Panc1 (cell line): ENCODE measurements at regions not wholly inside any gene's neighbourhood (a gene's known extent, or its start where the extent isn't known, plus 50 kb on each side); places are given as distances from the start of the nearest gene placed in this dataset.

Experiments
- ATAC-seq: fragments of 200-7000 bp; cut with Tn5 transposase; 2 replicates; pipeline ENCODE4 v1.9.1; 2020; ENCODE audit warnings: mild to moderate bottlenecking, moderate library complexity
- BruUV-seq: library from RNA; stranded (reverse); fragments of 400-500 nt; replicated peaks from 2 replicates; lab custom pipeline; 2021; lab: Mats Ljungman, UMichigan
- CTCF ChIA-PET: fragments of 300-600 bp; sonication (Branson Sonifier 250); formaldehyde crosslinking; loops from one replicate; lab custom pipeline; 2022; ENCODE audit warnings: antibody characterized with exemption; lab: Charles Lee
- POLR2A ChIA-PET: fragments of 300-600 bp; sonication (Branson Sonifier 250); formaldehyde crosslinking; loops from one replicate; lab custom pipeline; 2022; ENCODE audit warnings: antibody characterized with exemption; lab: Charles Lee
- DNase-seq: peaks from one replicate; pipeline ENCODE4 v3.0.0-alpha.2; 2010; ENCODE audit warnings: low read depth, low spot score
- H3K27ac ChIP-seq: 2 replicates; pipeline ENCODE4 v1.5.1; 2011; ENCODE audit warnings: mild to moderate bottlenecking, low read length, inconsistent platforms
- H3K27me3 ChIP-seq: fragments of 200-500 bp; sonication (Bioruptor generic); 2 replicates; pipeline ENCODE4 v1.6.0; 2014; ENCODE audit warnings: low read length, inconsistent platforms; ENCODE audit not compliant: control insufficient read depth, insufficient read depth
- H3K36me3 ChIP-seq: fragments of 200-500 bp; sonication (Bioruptor generic); 2 replicates; pipeline ENCODE4 v1.5.1; 2014; ENCODE audit warnings: inconsistent platforms, mild to moderate bottlenecking, low read length, moderate library complexity; ENCODE audit not compliant: control insufficient read depth, insufficient read depth
- H3K4me1 ChIP-seq: 2 replicates; pipeline ENCODE4 v1.5.1; 2011; ENCODE audit warnings: inconsistent platforms, mild to moderate bottlenecking, low read length, moderate library complexity; ENCODE audit not compliant: control insufficient read depth, insufficient read depth
- H3K4me3 ChIP-seq, 2 experiments: 2 replicates each; pipeline ENCODE4 v1.5.1; 2011 to 2012; ENCODE audit warnings: low read depth in 2 of 2, low read length in 2 of 2, mild to moderate bottlenecking in 2 of 2, inconsistent platforms in 1 of 2, moderate library complexity in 1 of 2
- H3K9me3 ChIP-seq: fragments of 200-500 bp; sonication (Bioruptor generic); 2 replicates; pipeline ENCODE4 v1.5.1; 2014; ENCODE audit warnings: low read depth, mild to moderate bottlenecking, inconsistent platforms, low read length, moderate library complexity; ENCODE audit not compliant: control insufficient read depth, insufficient read depth
- POLR2AphosphoS5 ChIP-seq: IDR thresholded peaks from 2 replicates; pipeline ENCODE4 v1.6.1; 2012; ENCODE audit warnings: mild to moderate bottlenecking, low read depth, low read length, moderate library complexity
- REST ChIP-seq, 2 experiments: IDR thresholded peaks; 2 replicates each; pipeline ENCODE4 v1.6.1; 2011 to 2012; ENCODE audit warnings: low read depth in 2 of 2, control low read depth in 1 of 2, low read length in 1 of 2, mild to moderate bottlenecking in 1 of 2, moderate library complexity in 1 of 2; ENCODE audit not compliant: insufficient read depth in 1 of 2
- SIN3A ChIP-seq: IDR thresholded peaks from 2 replicates; pipeline ENCODE4 v1.6.1; 2012; ENCODE audit warnings: low read depth, mild to moderate bottlenecking, low read length, moderate library complexity, borderline replicate concordance; ENCODE audit not compliant: insufficient read depth
- TCF7L2 ChIP-seq: IDR thresholded peaks from 2 replicates; pipeline ENCODE4 v1.6.1; 2011; ENCODE audit warnings: mild to moderate bottlenecking, low read depth, low read length, inconsistent platforms
- in situ Hi-C: cut with HindIII; loops from 2 replicates; pipeline ENCODE4 v1.10.0; 2016; ENCODE audit warnings: low sequenced_read_pairs, low pct_unique_long_range_greater_than_20kb
- intact Hi-C: fragments of 100-400 bp; cut with micrococcal nuclease; formaldehyde crosslinking; loops from one replicate; pipeline ENCODE4 v1.10.0; 2022; ENCODE audit not compliant: unreplicated experiment
- TF ChIP-seq, protein P1 (sequence below): fragments of 450-650 bp; IDR thresholded peaks from 2 replicates; pipeline ENCODE4 v1.5.1; 2017; ENCODE audit warnings: mild to moderate bottlenecking

DNA sequence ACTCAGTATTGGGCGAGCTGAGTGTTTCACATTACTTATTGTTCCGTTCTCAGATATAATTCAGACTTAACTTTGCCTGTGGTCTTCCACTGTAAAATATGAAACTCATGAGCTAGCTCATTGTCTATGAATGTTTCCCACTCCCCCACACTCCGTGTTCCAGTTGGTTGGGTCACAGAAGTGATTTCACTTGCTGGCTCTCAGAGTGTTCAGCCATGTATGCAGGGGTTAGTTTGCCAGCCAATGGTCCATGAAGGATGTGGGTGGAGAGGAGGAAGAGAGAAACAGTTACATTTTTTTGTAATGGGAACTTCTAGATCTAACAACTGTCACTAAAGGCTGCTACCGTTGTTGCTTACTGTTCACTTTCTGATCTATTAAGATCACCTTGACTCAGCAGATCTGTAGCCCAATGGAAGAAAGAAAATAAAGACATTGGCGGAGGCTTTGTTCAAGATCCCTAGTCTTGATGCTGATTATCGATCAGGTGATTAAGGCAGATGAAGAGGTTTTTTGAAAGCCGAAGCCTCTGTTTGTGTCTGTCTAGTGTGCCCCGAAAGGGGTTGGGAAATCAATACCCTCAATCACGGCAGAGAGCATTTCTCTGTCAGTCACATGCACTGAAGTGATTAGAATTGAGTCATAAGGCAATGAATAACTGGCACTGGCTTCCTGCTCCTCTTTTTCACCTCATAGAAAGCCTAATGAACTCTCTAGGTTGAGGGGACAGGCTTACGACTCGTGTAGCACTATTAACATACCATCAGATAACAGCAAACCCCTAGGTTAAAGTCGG is 279.7 kb upstream of the FIGN start:
- no peak for DNase-seq
- in situ Hi-C loops (no loop called here), intact Hi-C loops (no loop called here)
- Histone ChIP-seq H3K27ac (no peak overlapping the region; the same call in 1 of the 2 replicates), H3K9me3 (no peaks in the 10 kb centered on the region), H3K4me3 (no peak overlapping the region), H3K36me3 (no peaks in the 10 kb centered on the region), H3K4me1 (peaks cover 3% of the 10 kb centered on the region; the same call in 1 of the 2 replicates), H3K27me3 (no peaks in the 10 kb centered on the region)
- ATAC-seq: peak; percentile 56; the same call in 1 of the 2 replicates
- TF ChIP-seq POLR2AphosphoS5: no peak
- no peak for TF ChIP-seq SIN3A
- TF ChIP-seq TCF7L2: no peak
- TF ChIP-seq, protein P1, sequence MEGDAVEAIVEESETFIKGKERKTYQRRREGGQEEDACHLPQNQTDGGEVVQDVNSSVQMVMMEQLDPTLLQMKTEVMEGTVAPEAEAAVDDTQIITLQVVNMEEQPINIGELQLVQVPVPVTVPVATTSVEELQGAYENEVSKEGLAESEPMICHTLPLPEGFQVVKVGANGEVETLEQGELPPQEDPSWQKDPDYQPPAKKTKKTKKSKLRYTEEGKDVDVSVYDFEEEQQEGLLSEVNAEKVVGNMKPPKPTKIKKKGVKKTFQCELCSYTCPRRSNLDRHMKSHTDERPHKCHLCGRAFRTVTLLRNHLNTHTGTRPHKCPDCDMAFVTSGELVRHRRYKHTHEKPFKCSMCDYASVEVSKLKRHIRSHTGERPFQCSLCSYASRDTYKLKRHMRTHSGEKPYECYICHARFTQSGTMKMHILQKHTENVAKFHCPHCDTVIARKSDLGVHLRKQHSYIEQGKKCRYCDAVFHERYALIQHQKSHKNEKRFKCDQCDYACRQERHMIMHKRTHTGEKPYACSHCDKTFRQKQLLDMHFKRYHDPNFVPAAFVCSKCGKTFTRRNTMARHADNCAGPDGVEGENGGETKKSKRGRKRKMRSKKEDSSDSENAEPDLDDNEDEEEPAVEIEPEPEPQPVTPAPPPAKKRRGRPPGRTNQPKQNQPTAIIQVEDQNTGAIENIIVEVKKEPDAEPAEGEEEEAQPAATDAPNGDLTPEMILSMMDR: no peak
- no peak for TF ChIP-seq REST (IDR thresholded peaks at IDR 0.05; ENCODE audit: insufficient read depth in 1 of 2, low read depth in 2 of 2, low read length in 1 of 2)
- ChIA-PET CTCF (no interaction called here), POLR2A (no interaction called here)
- BruUV-seq: no TSS peak

- Histone ChIP-seq H3K4me3 (no peak overlapping the region), H3K9me3 (no peaks in the 10 kb centered on the region), H3K4me1 (peaks cover 3% of the 10 kb centered on the region; the same call in 1 of the 2 replicates), H3K27ac (no peak overlapping the region), H3K36me3 (no peaks in the 10 kb centered on the region), H3K27me3 (no peaks in the 10 kb centered on the region)
- TF ChIP-seq TCF7L2: no peak
- no peak for TF ChIP-seq POLR2AphosphoS5
- no peak for TF ChIP-seq SIN3A
- TF ChIP-seq, protein P1: no peak
- TF ChIP-seq REST (IDR thresholded peaks at IDR 0.05; ENCODE audit: insufficient read depth in 1 of 2, low read depth in 2 of 2, low read length in 1 of 2): no peak
- intact Hi-C loops (no loop called here), in situ Hi-C loops (no loop called here)
- BruUV-seq: no TSS peak
- ChIA-PET POLR2A (no interaction called here), CTCF (no interaction called here)
- DNase-seq (no peak), ATAC-seq (no peak)
These were observed 279.0 kb upstream of the FIGN start for GRCh38 chr2:164014791-164015190.
